ENCODE measurements at regions not wholly inside any gene's neighbourhood (a gene's known extent, or its start where the extent isn't known, plus 50 kb on each side); places are given as distances from the start of the nearest gene placed in this dataset.

DNA sequence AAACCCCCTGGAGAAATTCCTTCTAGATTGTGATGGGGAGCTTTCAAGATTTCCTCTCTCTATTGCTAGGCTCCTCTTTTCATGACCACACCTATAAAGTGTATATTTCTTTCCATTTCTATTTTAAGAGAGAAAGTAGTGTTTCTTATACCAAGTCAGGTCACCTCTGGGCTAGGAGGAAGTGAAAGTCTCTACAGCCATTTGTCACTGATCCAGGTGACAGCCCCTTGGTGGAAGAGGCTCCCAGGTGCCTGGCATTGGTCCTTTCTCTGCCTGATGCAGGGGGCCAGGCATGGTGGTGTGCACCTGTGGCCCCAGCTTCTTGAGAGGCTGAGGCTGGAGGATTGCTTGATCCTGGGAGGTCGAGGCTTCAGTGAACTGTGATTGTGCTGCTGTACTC lies 64.7 kb downstream of the DHCR7 start:
- TF ChIP-seq EZH2 (IDR thresholded peaks at IDR 0.05; ENCODE audit: borderline replicate concordance, low read depth, low read length, poor library complexity, severe bottlenecking): no peak
- TF ChIP-seq, protein P1, sequence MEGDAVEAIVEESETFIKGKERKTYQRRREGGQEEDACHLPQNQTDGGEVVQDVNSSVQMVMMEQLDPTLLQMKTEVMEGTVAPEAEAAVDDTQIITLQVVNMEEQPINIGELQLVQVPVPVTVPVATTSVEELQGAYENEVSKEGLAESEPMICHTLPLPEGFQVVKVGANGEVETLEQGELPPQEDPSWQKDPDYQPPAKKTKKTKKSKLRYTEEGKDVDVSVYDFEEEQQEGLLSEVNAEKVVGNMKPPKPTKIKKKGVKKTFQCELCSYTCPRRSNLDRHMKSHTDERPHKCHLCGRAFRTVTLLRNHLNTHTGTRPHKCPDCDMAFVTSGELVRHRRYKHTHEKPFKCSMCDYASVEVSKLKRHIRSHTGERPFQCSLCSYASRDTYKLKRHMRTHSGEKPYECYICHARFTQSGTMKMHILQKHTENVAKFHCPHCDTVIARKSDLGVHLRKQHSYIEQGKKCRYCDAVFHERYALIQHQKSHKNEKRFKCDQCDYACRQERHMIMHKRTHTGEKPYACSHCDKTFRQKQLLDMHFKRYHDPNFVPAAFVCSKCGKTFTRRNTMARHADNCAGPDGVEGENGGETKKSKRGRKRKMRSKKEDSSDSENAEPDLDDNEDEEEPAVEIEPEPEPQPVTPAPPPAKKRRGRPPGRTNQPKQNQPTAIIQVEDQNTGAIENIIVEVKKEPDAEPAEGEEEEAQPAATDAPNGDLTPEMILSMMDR (conservative IDR thresholded peaks at IDR 0.05; ENCODE audit: low read depth, low read length): no peak

GRCh38 chr11:71381781-71382505 lies 66.2 kb downstream of the DHCR7 start:
- intact Hi-C loops (cut with micrococcal nuclease; ENCODE audit: unreplicated experiment): no loop called here
- Histone ChIP-seq H3K27me3 (replicated peaks; ENCODE audit: insufficient read depth, low read depth, low read length, poor library complexity) (no peaks in the 10 kb centered on the region), H3K27ac (ENCODE audit: low read depth, low read length, poor library complexity, severe bottlenecking) (no peak overlapping the region), H3K9me3 (ENCODE audit: low read depth, low read length, poor library complexity, severe bottlenecking) (no peaks in the 10 kb centered on the region), H3K36me3 (ENCODE audit: insufficient read depth, low read length, poor library complexity, severe bottlenecking) (no peaks in the 10 kb centered on the region), H3K4me3 (ENCODE audit: low read depth, low read length, poor library complexity, severe bottlenecking) (no peak overlapping the region), H3K4me1 (ENCODE audit: insufficient read depth, low read length, poor library complexity, severe bottlenecking) (peaks cover 11% of the 10 kb centered on the region)
- POLR2A ChIA-PET (ENCODE audit: low non-redundant PET): no interaction called here
- CTCF ChIA-PET: no interaction called here
- no peak for TF ChIP-seq EZH2 (IDR thresholded peaks at IDR 0.05; ENCODE audit: borderline replicate concordance, low read depth, low read length, poor library complexity, severe bottlenecking)
- no peak for DNase-seq (ENCODE audit: low spot score)
- no TSS peak for BruUV-seq (replicated peaks)

More for the DNA sequence above, 64.7 kb downstream of the DHCR7 start:
- Histone ChIP-seq H3K36me3 (ENCODE audit: insufficient read depth, low read length, poor library complexity, severe bottlenecking) (no peaks in the 10 kb centered on the region), H3K4me1 (ENCODE audit: insufficient read depth, low read length, poor library complexity, severe bottlenecking) (peaks cover 11% of the 10 kb centered on the region), H3K27me3 (replicated peaks; ENCODE audit: insufficient read depth, low read depth, low read length, poor library complexity) (no peaks in the 10 kb centered on the region), H3K9me3 (ENCODE audit: low read depth, low read length, poor library complexity, severe bottlenecking) (no peaks in the 10 kb centered on the region), H3K4me3 (ENCODE audit: low read depth, low read length, poor library complexity, severe bottlenecking) (no peak overlapping the region), H3K27ac (ENCODE audit: low read depth, low read length, poor library complexity, severe bottlenecking) (no peak overlapping the region)
- no TSS peak for BruUV-seq (replicated peaks)
- POLR2A ChIA-PET (ENCODE audit: low non-redundant PET): no interaction called here
- intact Hi-C loops (cut with micrococcal nuclease; ENCODE audit: unreplicated experiment): no loop called here
- no peak for DNase-seq (ENCODE audit: low spot score)
- CTCF ChIA-PET: no interaction called here

DNA sequence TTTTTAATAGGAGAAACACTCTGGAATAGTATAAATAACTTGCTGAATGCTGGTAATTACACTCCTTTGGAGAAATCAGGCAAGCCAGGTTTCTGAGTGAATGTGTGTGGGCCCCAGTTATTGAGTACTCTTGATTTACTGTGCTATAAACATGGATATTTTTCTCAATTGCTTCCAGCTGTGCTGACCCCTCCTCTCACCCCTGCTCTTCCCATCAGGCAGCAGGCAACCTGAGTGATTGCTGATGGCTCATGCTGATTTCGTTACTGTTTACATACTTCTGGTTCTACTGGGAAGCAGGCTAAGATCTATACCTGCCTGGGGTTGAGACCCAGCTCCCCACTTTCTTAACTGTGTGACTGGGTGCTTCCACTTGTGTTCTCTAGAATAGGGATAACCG lies 68.5 kb downstream of the DHCR7 start:
- ChIA-PET CTCF (no interaction called here), POLR2A (ENCODE audit: low non-redundant PET) (no interaction called here)
- no peak for DNase-seq (ENCODE audit: low spot score)
- no peak overlapping the region for H3K27ac ChIP-seq (ENCODE audit: low read depth, low read length, poor library complexity, severe bottlenecking)
- H3K4me1 ChIP-seq (ENCODE audit: insufficient read depth, low read length, poor library complexity, severe bottlenecking): no peaks in the 10 kb centered on the region
- BruUV-seq (replicated peaks): no TSS peak
- no peaks in the 10 kb centered on the region for H3K27me3 ChIP-seq (replicated peaks; ENCODE audit: insufficient read depth, low read depth, low read length, poor library complexity)
- no peak overlapping the region for H3K4me3 ChIP-seq (ENCODE audit: low read depth, low read length, poor library complexity, severe bottlenecking)
- H3K36me3 ChIP-seq (ENCODE audit: insufficient read depth, low read length, poor library complexity, severe bottlenecking): no peaks in the 10 kb centered on the region
- H3K9me3 ChIP-seq (ENCODE audit: low read depth, low read length, poor library complexity, severe bottlenecking): no peaks in the 10 kb centered on the region
- intact Hi-C loops (cut with micrococcal nuclease; ENCODE audit: unreplicated experiment): no loop called here
- TF ChIP-seq, protein P1 (conservative IDR thresholded peaks at IDR 0.05; ENCODE audit: low read depth, low read length): no peak

DNA sequence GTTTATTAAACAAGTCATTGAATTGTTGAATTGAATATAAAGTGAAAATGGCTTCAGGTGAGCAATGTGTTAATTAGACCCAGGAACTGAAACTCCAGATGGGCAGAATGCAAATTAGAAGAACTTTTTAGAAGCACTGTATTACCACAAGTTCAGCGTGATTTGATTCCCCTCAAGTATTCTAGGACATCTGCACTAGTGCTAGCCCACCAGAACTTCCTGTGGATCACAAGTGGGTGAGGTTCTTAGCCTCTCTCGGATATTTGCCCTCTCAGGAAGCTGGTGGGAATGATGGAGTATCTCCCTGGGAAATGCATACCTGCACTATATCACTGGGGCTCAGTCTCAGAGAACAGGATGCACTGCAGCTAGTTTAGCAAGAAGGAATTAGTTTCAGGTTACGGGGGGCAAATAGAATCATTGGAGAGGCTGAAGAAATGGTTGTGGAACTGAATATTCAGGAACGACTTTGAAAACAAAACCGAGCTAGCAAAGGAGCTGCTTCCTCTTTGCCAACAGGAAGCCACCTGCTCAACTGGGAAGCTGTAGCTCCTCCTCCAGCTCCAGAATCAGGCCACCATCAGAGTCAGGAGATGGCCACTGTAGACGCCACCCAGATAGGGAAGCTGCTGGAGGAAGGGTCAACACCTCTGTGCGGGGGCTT lies 74.3 kb downstream of the DHCR7 start:
- DNase-seq (ENCODE audit: low spot score): no peak
- ChIA-PET POLR2A (ENCODE audit: low non-redundant PET) (no interaction called here), CTCF (no interaction called here)
- intact Hi-C loops (cut with micrococcal nuclease; ENCODE audit: unreplicated experiment): no loop called here
- Histone ChIP-seq H3K36me3 (ENCODE audit: insufficient read depth, low read length, poor library complexity, severe bottlenecking) (no peaks in the 10 kb centered on the region), H3K9me3 (ENCODE audit: low read depth, low read length, poor library complexity, severe bottlenecking) (no peaks in the 10 kb centered on the region), H3K27ac (ENCODE audit: low read depth, low read length, poor library complexity, severe bottlenecking) (no peak overlapping the region), H3K27me3 (replicated peaks; ENCODE audit: insufficient read depth, low read depth, low read length, poor library complexity) (no peaks in the 10 kb centered on the region), H3K4me3 (ENCODE audit: low read depth, low read length, poor library complexity, severe bottlenecking) (no peak overlapping the region), H3K4me1 (ENCODE audit: insufficient read depth, low read length, poor library complexity, severe bottlenecking) (no peaks in the 10 kb centered on the region)
- no TSS peak for BruUV-seq (replicated peaks)
- TF ChIP-seq, protein P1 (conservative IDR thresholded peaks at IDR 0.05; ENCODE audit: low read depth, low read length): no peak
- TF ChIP-seq EZH2 (IDR thresholded peaks at IDR 0.05; ENCODE audit: borderline replicate concordance, low read depth, low read length, poor library complexity, severe bottlenecking): no peak

Measured in A673 (cell line).